GM12875 (cell line): ENCODE measurements at regions not wholly inside any gene's neighbourhood (a gene's known extent, or its start where the extent isn't known, plus 50 kb on each side); places are given as distances from the start of the nearest gene placed in this dataset.

Experiments
- H3K4me3 ChIP-seq: one replicate; pipeline ENCODE4 v1.5.1; 2011; ENCODE audit warnings: low read depth, low read length, control low read depth
- CTCF ChIP-seq: IDR thresholded peaks from 2 replicates; pipeline ENCODE4 v1.5.1; 2011; ENCODE audit warnings: low read depth, mild to moderate bottlenecking, control low read depth, inconsistent platforms, low read length, moderate library complexity, borderline replicate concordance; ENCODE audit not compliant: insufficient read depth

GRCh38 chr3:70530626-70531025 lies 218.2 kb upstream of the MDFIC2 start:
- no peak for TF ChIP-seq CTCF
- no peak overlapping the region for H3K4me3 ChIP-seq

GRCh38 chr3:70527026-70527425 lies 214.6 kb upstream of the MDFIC2 start:
- no peak for TF ChIP-seq CTCF
- H3K4me3 ChIP-seq = no peak overlapping the region

- H3K4me3 ChIP-seq = no peak overlapping the region
- TF ChIP-seq CTCF = no peak
These were observed 207.6 kb upstream of the MDFIC2 start for GRCh38 chr3:70519913-70520659.

GRCh38 chr3:70519026-70519425 lies 206.6 kb upstream of the MDFIC2 start:
- TF ChIP-seq CTCF = no peak

GRCh38 chr3:70518356-70518755 lies 205.9 kb upstream of the MDFIC2 start:
- no peak overlapping the region for H3K4me3 ChIP-seq

More at GRCh38 chr3:70519026-70519425, 206.6 kb upstream of the MDFIC2 start:
- H3K4me3 ChIP-seq = no peak overlapping the region

GRCh38 chr3:70517124-70517890 lies 204.9 kb upstream of the MDFIC2 start:
- no peak for TF ChIP-seq CTCF

More at GRCh38 chr3:70518356-70518755, 205.9 kb upstream of the MDFIC2 start:
- TF ChIP-seq CTCF = no peak

More at GRCh38 chr3:70517124-70517890, 204.9 kb upstream of the MDFIC2 start:
- no peak overlapping the region for H3K4me3 ChIP-seq
